NCI-H460 (cell line): ENCODE measurements at regions not wholly inside any gene's neighbourhood (a gene's known extent, or its start where the extent isn't known, plus 50 kb on each side); places are given as distances from the start of the nearest gene placed in this dataset.

Experiments
- DNase-seq: peaks from one replicate; pipeline ENCODE4 v3.0.0-alpha.2; 2016; ENCODE audit warnings: low read depth; ENCODE audit errors: extremely low read depth

DNA sequence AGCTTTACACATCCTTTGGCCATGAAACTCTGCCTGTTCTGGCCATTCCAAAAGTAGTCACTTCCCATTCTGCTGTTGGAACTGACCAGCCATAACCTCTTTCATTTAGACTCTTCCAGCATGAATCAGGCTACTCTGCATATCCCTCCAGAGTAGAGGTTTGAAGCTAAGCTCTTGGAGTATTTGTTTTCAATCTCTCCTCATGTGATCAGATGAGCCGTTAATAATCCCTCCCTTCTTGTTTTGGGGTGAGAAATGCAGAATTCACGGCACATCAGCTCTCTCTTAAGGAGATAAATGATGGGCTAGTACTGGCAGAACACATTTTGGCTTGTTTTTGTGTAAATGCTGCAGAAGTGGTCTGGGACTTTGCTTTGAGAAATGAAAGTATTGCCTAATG, 519.9 kb downstream of the PCDH17 start:
- no peak for DNase-seq

DNA sequence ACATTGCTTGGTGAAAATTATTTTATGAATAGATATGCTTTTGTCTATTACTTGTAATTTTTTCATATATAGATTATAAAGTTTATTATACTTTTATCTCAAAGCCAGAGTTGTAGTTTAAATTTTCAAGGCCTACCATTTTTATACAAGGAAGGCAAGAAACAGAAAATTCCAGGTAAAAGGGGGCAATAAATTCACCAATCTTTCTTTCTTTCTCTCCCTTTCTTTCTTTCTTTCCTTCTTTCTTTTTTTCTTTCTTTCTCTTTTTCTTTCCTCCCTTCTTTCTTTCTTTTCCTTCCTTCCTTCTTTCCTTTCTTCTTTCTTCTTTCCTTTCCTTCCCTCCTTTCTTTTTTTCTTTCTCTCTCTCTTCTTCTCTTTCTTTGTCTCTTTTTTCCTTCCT, 529.4 kb downstream of the PCDH17 start:
- no peak for DNase-seq

DNA sequence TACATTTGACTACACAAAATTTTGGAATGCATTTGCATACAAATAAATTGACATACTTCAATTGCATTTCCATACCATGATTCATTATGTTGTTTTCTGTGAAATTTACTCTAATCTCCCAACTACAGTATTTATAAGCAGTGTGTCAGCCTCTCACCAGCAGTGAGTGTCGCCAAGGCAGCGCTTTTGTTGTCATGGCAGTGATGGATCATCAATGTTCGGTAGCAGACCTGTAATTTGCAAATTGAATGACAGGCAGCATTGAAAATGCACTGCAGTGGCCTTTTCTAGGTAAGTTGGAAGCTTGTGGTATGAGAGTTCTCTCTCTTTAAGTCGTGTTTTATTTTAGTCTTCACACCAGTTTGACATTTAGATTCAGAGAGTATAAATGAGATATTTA, 534.1 kb downstream of the PCDH17 start:
- DNase-seq: no peak

DNA sequence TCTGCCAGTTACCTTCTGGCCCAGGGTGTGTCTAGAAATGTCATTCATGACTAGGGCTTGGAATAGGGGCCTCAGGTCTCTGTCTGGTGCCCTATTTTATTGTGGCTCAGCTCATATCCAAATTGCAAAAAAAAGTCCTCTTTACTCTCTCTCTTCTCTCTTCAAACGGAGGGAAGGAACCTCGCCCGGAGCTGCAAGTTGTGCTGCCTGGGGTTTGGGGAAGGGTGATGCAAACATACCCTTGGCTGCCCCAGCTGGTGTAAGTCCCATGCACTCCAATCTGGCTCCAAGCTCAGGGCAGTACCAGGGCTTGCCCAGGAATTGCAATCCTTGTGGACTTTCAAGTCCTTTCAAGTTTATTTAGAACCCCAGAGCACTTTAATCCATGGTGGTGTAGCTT, 549.6 kb downstream of the PCDH17 start:
- no peak for DNase-seq

DNA sequence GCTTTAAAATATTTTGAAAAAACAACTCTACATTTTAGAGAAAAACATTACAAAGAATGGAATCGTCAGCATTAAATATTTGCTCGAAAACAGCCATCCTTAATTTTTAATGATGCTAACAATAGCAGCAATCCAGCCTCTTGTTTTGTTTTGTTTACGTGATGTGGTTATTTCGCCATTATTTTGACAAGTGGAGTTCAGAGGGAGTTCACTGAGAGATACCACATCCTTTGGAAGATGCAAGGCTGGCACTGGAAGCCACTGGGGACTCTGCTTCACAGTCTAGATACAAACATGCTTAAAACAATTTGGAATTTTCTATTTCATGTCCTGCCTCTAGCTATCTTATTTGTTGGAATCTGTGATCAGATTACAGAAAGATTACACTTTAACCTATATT, 556.3 kb downstream of the PCDH17 start:
- no peak for DNase-seq

DNA sequence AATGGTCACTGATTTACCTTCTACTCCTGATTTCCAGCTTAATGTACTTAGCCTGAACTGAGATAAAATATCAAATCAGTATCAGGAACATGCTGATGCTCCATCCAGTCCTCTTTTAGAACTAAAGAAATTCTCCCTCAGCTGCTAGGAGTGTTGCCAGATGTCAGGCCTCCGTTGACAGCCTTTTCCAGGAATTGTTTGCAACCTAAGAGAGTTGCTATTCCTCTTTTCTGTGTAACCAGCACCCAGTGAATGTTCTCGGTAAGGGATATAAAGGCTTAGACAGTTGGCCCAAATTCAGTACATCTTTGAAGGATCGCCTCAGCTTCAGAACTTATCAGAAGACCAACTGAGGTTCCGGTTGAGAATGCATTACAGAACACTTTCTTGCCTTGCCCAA, 559.0 kb downstream of the PCDH17 start:
- DNase-seq: no peak

DNA sequence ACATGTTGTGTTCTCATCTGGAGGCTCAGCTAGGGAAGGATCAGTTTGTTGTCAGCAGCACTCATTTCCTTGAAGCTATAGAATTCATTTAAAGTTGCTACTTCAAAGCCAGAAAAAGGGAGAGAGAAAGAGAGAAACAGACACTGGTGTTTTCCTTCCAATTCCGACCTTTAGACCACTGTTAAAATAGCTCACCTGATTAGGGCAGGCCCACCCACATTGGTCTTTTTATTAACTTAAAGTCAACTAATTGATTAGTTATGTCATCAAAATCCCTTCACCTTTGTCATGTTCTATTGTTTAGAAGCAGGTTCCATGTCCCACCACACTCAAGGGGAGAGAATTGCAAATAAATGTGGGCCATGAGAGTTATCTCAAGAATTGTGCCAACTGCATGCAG, 560.2 kb downstream of the PCDH17 start:
- no peak for DNase-seq

DNA sequence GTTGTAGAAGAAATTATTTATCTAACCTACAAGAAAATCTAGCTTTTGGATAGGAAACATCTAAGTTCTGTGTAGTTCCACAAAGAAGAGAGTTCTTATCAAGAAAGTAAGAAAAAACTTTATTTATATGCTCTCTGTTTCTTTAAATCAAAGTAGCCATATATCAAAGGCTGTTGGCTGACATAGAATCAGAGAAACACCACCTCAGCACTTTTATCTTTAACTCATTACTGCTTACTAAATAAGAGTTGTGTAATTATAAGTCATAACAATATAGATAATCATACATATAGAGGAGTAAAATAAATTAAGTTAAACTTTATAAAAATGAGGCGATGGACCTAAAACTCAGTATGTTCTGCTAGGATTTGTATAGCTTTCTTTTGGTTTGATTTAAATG, 570.6 kb downstream of the PCDH17 start:
- DNase-seq: no peak

DNA sequence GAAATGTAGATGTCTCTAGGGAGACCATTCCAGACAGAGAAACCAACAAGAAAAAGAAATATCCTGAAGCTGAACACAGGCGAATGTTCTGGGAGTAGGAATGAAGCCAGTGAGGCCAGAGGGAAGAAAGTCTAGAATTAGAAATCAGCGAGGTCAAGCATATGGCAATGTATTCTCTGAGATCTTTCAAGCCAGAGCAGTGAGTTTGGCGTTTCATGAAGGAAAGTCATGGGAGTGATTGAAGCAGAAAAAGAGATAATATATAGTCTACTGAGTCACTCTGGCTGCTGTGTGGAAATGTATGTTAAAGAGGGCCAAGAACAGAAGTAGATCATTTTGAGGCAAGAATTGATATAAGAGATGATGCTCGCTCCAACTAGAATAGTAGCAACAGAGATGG, 576.0 kb downstream of the PCDH17 start:
- DNase-seq: no peak

DNA sequence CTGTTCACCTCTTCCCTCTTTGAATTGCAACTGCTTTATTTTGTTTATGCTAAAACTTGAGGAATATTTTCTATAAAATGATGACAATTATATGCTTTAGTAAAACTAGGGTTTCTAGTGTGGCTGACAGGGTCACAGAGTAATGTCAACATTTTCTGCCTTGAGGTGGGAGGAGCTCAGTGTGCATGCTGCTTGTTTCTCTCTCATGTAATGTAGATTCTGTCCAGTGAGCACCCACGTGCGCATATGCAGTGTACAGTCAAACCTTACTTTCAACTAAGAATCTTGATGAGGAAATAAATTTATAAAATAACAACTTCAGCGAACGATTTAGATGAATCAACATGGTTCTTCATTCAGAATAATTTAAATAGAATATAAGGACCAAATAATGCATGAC, 603.9 kb downstream of the PCDH17 start:
- DNase-seq: no peak

DNA sequence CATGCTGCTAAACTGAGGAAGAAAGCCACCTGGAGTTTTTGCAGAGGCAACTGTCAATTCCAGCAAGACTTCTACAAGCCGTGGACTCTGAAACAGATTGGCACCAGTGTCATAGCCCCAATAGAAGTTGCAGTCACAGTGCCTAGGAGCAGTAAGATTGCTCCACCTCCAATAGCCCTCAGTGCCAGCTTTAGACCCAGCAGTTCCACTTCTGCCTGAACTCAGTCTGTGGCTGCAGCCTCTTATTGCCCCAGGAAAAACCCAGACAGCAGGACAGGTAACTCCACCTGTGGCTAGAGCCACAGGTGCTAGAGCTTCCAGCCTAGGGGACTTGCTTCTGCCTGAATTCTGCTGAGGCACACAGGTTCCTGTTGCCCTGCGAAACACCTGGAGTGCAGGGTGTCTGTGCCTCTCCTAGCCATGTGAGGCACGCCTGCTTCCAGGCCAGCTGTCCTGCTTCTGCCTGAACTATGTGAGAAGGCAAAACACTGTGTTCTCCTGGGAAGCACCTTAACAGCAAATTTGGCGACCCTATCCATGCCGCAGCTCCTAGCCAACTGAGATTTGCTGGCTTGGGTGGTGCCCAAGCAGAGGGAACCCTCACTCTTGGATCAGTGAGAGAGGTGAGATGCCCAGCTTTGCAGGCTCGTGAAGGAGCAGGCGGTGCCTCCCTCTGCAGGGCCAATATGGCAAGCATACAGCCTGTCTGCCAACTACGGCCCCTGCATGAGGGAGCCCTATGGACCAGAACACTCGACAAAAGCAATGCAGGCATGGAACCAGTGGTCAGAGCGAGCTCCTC, 607.6 kb downstream of the PCDH17 start:
- DNase-seq: no peak

DNA sequence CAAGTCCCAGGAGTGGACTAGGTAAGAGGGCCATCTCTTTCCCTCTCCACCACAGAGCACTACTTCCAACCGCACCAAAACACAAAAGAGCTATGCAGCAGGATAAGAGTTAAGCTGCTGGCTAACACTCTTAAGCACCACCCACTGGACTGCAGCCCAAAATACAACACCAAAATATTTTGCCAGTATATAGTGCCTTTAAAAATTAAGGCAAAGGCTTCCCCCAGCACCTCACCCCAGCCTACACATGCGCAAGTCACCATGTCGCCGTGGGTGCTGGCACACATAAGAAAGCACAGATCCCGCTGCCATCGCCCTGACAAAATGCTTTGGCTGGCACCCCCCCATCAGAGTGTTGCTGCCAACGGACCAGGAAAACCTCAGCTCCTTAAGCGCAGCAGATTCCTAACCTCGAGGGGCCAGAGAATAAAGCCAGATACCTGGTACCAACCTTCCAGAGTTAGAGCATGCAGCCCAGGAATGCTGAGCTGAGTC, 608.3 kb downstream of the PCDH17 start:
- DNase-seq: no peak

DNA sequence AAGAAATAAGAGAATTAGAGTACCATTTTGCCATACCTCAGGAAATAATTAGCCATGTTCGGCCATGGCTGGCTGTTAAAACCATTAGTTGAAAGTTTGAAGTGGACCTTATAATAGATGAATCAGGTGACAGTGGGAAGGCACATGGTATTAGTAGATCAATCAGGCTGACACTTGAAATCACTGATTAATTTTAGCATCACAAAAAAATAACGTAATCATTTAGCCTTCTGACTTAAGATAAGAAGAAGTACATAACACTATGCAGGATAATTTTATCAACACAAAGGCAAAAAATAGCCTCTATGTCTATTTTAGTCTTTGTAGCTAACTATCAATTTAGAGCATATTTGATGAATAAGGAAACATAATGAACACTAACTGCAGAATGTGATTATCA, 615.5 kb downstream of the PCDH17 start:
- no peak for DNase-seq

DNA sequence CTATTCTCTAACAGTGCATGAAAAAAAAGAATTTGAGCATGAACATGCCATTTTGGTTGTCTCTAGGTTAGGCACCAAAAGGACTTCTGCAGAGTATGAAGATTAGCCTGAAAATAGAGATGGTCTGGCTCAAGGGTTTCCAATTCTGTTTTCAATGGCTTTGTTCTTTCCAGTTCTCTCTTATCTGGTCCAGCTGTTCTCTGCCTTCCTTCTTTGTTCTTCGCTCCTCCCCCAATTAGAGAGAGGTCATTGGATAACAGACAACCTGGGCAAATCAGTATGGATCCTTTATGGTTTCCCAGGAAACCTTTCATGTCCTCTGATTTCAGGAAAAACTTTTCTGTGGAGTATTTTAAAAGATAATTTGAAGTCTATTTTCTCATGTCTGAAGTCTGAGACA, 623.4 kb downstream of the PCDH17 start:
- DNase-seq: no peak

DNA sequence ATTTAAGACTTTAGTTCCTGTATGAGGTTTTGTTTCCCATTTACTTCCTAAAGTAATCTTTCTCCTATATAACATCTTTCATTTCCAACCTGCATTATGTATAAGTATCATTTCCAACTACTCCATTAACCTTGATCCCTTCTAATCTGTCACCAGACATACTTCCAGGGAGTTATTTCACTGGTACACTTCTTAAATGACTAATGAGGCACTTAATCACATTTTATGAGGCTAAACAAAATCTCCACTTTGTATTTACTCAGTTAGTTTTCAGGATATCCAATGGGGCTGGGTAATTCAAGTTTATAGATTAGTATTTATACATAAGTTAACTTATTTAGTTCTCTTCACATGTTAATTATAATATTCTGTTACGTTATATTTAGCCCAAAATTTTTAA, 634.7 kb downstream of the PCDH17 start:
- DNase-seq: no peak

DNA sequence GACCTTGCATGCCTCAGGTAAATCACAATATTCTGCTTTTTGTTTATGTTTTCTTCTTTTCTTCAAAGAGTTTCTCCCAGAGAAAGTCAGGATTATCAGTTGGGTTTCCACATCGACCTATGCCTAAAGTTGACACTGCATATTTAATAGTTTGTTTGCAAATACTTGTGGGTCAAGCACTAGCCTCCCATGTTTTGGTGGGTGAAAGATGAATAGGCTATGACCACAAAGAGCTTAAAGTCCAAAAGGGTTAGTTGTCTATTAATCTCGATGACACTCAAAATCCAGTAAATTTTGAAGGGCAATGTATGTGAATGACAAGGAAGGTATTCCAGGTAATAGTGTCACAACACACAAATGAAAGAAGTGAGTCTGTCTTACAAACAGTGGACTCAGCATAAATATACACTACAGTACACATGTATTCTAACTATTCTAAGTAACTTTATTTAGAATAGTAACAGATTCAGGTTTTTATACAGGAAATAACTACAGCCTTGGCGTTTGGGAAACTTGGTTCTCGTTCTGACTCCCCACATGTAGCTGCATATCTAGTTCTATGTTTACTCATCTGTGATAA, 667.1 kb downstream of the PCDH17 start:
- no peak for DNase-seq

DNA sequence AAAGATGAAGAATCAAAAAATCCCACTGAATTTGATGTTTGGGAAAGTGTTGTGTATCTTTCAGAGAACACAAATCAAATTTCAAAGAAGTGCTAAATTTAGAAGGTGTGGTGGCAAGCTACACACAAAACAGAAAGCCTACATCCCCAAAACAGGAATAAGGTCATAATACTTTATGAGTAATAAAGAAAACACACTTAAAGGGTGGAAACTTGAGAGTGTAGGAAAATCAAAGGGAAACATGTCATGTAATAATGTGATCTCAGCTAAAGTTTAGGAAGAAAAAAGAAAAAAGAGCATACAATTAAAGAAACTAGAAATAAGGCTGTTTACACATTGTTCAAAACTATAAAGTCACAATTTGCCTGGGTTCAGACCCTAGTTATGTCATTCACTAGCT, 668.7 kb downstream of the PCDH17 start:
- no peak for DNase-seq

DNA sequence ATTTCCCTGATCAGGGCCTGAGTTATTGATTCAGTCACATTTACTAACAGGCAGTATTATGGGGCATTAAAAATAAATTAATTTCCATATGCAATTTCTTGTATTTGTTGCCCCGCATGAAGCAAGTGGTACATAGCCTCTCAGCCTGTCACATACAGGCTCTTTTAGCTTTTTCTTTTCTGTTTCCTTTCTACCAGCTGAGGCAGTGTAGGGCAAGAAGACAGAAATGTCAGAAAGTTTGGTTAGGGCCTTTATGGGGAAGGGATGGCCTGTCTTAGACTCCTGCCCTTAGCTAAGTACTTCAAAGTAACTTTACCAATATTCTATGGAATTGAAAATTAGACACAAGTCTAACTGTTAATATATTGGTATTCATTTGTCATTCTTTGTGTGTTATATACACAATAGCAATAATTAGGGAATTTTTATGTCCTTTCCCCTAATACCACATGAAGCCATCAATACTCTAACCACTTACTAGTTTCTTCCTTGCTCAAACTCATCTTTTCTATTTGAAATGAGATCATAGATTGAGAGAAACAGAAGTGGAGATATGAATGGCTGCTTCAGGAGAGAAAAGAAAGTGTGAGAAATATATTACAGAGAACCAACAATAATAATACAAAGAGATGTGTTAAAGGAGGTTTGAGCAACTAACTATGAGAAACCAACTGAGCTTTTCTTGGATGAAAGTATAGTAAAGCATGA, 669.6 kb downstream of the PCDH17 start:
- DNase-seq: no peak

DNA sequence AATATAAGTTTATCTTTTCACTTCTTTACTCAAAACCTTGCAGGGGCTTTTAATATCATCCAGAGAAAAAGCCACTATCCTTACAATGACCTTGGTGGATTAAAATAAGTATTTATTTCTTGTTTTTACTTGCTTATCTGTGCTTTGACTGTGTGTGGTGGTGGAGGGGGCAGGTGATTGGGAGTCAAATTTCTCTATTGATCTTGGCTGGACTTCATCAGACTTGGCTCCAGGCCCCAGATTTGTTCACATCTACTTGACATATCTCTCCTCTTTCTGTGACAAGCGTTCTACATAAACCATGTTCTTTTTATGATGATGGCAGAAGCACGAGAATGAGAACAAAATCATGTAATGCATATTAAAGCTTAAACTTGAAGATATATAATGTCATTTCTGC, 670.8 kb downstream of the PCDH17 start:
- DNase-seq: no peak

DNA sequence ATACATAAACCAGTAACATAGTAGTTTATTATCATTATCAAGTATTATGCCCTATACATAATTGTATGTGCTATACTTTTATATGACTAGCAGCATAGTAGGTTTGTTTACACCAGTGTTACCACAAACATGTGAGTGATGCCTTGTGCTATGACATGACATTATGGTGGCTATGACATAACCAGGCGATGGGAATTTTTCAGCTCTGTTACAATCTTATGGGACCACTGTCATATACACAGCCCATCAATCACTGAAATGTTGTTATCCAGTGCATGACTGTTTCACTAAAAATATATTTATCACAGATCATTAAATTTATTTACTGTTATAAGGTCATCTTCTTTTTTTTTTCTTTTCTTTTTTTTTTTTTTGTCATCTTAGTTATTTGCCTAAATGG, 674.5 kb downstream of the PCDH17 start:
- no peak for DNase-seq

DNA sequence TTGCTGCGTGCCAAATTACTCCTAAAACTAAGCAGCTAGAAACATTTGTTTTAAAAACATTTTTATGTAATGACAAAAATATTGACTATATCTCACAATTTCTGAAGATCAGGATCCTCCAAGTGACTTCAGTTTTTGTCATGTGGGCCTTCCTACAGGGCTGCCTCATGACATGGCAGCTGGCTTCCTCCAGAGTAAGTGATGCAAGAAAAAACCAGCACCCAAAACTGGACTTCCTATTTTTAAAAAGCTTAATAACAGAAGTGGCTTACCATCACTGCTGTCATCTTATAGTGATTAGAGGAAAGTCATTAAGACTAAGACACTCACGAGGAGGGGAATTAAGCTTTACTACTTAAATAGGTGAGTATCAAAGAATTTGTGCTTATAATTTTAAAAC, 681.7 kb downstream of the PCDH17 start:
- DNase-seq: no peak
